Smooth muscle cell (in vitro differentiated cells): ENCODE measurements at regions not wholly inside any gene's neighbourhood (a gene's known extent, or its start where the extent isn't known, plus 50 kb on each side); places are given as distances from the start of the nearest gene placed in this dataset.

ENCODE experiments used
- DNase-seq: peaks from one replicate; lab custom pipeline; 2025; ENCODE audit not compliant: unreplicated experiment; lab: John Stamatoyannopoulos, UW
- H2AFZ ChIP-seq: fragments of 200-600 bp; sonication (generic); 2 replicates; pipeline ENCODE4 v1.6.0; 2016; ENCODE audit warnings: antibody characterized with exemption, low read depth, mild to moderate bottlenecking
- H3F3A ChIP-seq: fragments of 200-600 bp; sonication (generic); 2 replicates; pipeline ENCODE4 v1.6.0; 2017; ENCODE audit warnings: antibody characterized with exemption, low read depth
- H3K27ac ChIP-seq: fragments of 200-600 bp; sonication (generic); 2 replicates; pipeline ENCODE4 v1.5.1; 2016; ENCODE audit warnings: low read depth, mild to moderate bottlenecking
- H3K27me3 ChIP-seq: fragments of 200-600 bp; sonication (generic); 2 replicates; pipeline ENCODE4 v1.6.1; 2016; ENCODE audit warnings: low read depth, mild to moderate bottlenecking
- H3K36me3 ChIP-seq: fragments of 200-600 bp; sonication (generic); 2 replicates; pipeline ENCODE4 v1.5.1; 2016; ENCODE audit warnings: low read depth
- H3K4me1 ChIP-seq: fragments of 200-600 bp; sonication (generic); 2 replicates; pipeline ENCODE4 v1.5.1; 2016; ENCODE audit warnings: low read depth
- H3K4me2 ChIP-seq: fragments of 200-600 bp; sonication (generic); 2 replicates; pipeline ENCODE4 v1.6.0; 2016; ENCODE audit warnings: mild to moderate bottlenecking
- H3K4me3 ChIP-seq: fragments of 200-600 bp; sonication (generic); 2 replicates; pipeline ENCODE4 v1.5.1; 2016; ENCODE audit warnings: mild to moderate bottlenecking
- H3K79me2 ChIP-seq: fragments of 200-600 bp; sonication (generic); 2 replicates; pipeline ENCODE4 v1.6.0; 2016; ENCODE audit warnings: low read depth, mild to moderate bottlenecking
- H3K9ac ChIP-seq: fragments of 200-600 bp; sonication (generic); 2 replicates; pipeline ENCODE4 v1.6.0; 2016; ENCODE audit warnings: low read depth
- H3K9me3 ChIP-seq: fragments of 200-600 bp; sonication (generic); replicated peaks from 2 replicates; pipeline ENCODE4 v1.5.1; 2016; ENCODE audit warnings: low read depth
- H4K20me1 ChIP-seq: fragments of 200-600 bp; sonication (generic); 2 replicates; pipeline ENCODE4 v1.6.0; 2016; ENCODE audit warnings: low read depth
- WGBS: methylation state at CpG from one replicate; pipeline ENCODE4 v1.1.7; 2016; ENCODE audit warnings: low lambda C conversion rate; 5-methylcytosine and 5-hydroxymethylcytosine counted together
- TF ChIP-seq, protein P1 (sequence below): fragments of 200-600 bp; sonication (generic); IDR thresholded peaks from 2 replicates; pipeline ENCODE4 v1.5.1; 2017; ENCODE audit warnings: borderline replicate concordance, mild to moderate bottlenecking, antibody characterized with exemption; ENCODE audit not compliant: insufficient read depth, poor library complexity, severe bottlenecking

DNA sequence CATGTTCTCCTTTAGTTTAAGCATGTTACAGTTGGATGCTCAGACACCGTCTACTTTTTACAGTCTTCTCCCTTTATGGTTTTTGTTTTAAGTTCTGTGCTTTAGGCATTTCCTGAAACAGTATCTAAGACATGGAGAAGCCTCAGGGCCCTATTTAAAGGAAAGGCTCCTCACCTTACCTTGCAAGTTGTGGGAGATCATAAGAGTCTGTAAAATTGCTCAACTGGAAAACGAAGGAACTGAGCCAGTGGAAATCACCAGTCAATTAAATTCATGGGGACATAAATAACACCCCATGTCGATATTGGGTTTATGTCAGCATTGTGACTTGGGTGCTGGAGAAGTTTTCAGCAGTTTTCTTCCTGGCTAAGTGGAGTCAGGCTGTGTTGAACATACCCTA, 239.2 kb downstream of the KIF4B start:
- no peaks in the 10 kb centered on the region for H3K79me2 ChIP-seq
- no peaks in the 10 kb centered on the region for H3K36me3 ChIP-seq
- no peak overlapping the region for H3K9ac ChIP-seq
- no peak overlapping the region for H3K4me2 ChIP-seq
- H3F3A ChIP-seq = no peaks in the 10 kb centered on the region
- H3K27ac ChIP-seq = no peak overlapping the region
- TF ChIP-seq, protein P1, sequence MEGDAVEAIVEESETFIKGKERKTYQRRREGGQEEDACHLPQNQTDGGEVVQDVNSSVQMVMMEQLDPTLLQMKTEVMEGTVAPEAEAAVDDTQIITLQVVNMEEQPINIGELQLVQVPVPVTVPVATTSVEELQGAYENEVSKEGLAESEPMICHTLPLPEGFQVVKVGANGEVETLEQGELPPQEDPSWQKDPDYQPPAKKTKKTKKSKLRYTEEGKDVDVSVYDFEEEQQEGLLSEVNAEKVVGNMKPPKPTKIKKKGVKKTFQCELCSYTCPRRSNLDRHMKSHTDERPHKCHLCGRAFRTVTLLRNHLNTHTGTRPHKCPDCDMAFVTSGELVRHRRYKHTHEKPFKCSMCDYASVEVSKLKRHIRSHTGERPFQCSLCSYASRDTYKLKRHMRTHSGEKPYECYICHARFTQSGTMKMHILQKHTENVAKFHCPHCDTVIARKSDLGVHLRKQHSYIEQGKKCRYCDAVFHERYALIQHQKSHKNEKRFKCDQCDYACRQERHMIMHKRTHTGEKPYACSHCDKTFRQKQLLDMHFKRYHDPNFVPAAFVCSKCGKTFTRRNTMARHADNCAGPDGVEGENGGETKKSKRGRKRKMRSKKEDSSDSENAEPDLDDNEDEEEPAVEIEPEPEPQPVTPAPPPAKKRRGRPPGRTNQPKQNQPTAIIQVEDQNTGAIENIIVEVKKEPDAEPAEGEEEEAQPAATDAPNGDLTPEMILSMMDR = no peak
- H3K27me3 ChIP-seq = no peaks in the 10 kb centered on the region
- H3K4me1 ChIP-seq = no peaks in the 10 kb centered on the region
- H2AFZ ChIP-seq = no peak overlapping the region
- DNase-seq = no peak
- H3K4me3 ChIP-seq = no peak overlapping the region
- no peaks in the 10 kb centered on the region for H3K9me3 ChIP-seq
- WGBS = 79% methylated on average over 3 of the region's 3 CpGs
- H4K20me1 ChIP-seq = no peaks in the 10 kb centered on the region

DNA sequence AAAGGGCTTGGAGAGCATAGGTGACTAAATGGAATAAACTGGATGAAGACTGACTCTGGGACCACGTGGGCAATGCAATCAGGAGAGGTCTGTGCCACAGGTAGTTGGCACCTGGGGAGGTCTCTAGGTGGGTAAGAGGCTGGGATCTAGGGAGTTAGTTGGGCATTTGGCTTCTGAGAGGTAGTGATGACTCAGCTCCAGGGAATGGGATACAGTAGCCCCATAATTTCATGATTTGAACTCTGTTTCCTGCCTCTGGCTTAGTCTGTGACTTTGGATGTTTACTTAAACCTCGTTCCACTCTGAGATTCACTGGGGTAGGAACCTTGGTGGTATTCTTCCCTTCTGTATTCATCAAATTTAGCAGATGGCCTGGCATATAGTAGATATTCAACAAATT, 240.8 kb downstream of the KIF4B start:
- Histone ChIP-seq H3K79me2 (no peaks in the 10 kb centered on the region), H2AFZ (no peak overlapping the region), H3K27me3 (no peaks in the 10 kb centered on the region), H3K9me3 (no peaks in the 10 kb centered on the region), H3K4me2 (no peak overlapping the region), H3K36me3 (no peaks in the 10 kb centered on the region), H3K27ac (no peak overlapping the region), H3K4me3 (no peak overlapping the region), H3K4me1 (no peaks in the 10 kb centered on the region), H3K9ac (no peak overlapping the region), H3F3A (no peaks in the 10 kb centered on the region), H4K20me1 (no peaks in the 10 kb centered on the region)
- no peak for DNase-seq
- TF ChIP-seq, protein P1 = no peak
- 52% methylated on average over 2 of the region's 2 CpGs for WGBS

DNA sequence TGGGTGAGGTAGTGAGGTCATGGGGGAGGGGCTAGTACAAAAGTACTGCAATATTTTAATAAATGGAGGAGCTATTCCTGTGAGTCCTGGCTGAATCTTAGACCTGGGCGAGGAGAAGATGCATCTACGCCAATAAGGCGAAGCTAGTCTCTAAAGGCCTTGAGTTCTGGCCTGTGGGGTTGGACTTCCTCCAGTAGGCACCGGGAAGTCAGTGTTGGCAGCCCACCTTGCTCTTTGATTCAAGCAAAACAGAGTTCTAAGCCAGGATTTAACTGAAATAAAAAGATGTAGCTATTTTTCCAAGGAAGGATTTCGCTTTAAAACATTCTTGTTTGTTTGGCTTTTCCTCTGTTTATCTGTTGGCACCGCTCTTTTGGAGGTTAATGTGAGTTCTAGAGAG, 244.6 kb downstream of the KIF4B start:
- Histone ChIP-seq H3K4me2 (no peak overlapping the region), H3F3A (no peaks in the 10 kb centered on the region), H2AFZ (no peak overlapping the region), H3K27me3 (peaks cover 10% of the 10 kb centered on the region), H3K79me2 (no peaks in the 10 kb centered on the region), H4K20me1 (no peaks in the 10 kb centered on the region), H3K4me1 (no peaks in the 10 kb centered on the region), H3K27ac (no peak overlapping the region), H3K4me3 (no peak overlapping the region), H3K9me3 (no peaks in the 10 kb centered on the region), H3K9ac (no peak overlapping the region), H3K36me3 (no peaks in the 10 kb centered on the region)
- TF ChIP-seq, protein P1 = no peak
- WGBS = 94% methylated on average over 6 of the region's 6 CpGs
- no peak for DNase-seq

DNA sequence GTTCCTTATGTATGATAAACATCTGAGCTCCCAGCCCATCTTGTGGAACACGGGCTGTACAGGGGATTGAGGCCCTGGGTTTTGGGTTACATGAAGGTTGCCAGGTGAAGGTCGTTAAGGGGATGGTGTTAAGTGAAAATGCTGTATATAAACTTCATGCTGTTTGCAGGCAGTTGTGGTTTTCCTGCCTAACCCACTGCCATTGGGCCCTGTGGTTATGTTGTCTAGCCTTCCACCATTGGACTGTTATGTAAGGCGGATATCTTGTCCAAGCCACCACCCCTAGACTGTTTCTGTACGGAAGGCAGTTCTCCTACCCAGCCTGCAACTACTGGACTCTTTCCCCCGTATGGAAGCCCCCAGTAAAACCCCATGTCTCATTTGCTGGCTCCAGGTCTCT, 246.1 kb downstream of the KIF4B start:
- peaks cover 15% of the 10 kb centered on the region for H3K27me3 ChIP-seq
- no peaks in the 10 kb centered on the region for H3F3A ChIP-seq
- H2AFZ ChIP-seq = no peak overlapping the region
- TF ChIP-seq, protein P1 = no peak
- no peak overlapping the region for H3K27ac ChIP-seq
- no peaks in the 10 kb centered on the region for H4K20me1 ChIP-seq
- 82% methylated on average over 5 of the region's 5 CpGs for WGBS
- H3K4me2 ChIP-seq = no peak overlapping the region
- H3K9ac ChIP-seq = no peak overlapping the region
- no peaks in the 10 kb centered on the region for H3K36me3 ChIP-seq
- H3K4me1 ChIP-seq = no peaks in the 10 kb centered on the region
- H3K9me3 ChIP-seq = no peaks in the 10 kb centered on the region
- no peak overlapping the region for H3K4me3 ChIP-seq
- no peak for DNase-seq
- H3K79me2 ChIP-seq = no peaks in the 10 kb centered on the region
